Activated B cell treated with CpG ODN at 0.5 μM for 24 hours (primary cell): ENCODE measurements at regions not wholly inside any gene's neighbourhood (a gene's known extent, or its start where the extent isn't known, plus 50 kb on each side); places are given as distances from the start of the nearest gene placed in this dataset.

Experiments
- ATAC-seq: fragments of 200-7000 bp; cut with Tn5 transposase; one replicate; pipeline ENCODE4 v1.10.0; 2021; ENCODE audit warnings: low read depth, mild to moderate bottlenecking, moderate library complexity
- CTCF ChIA-PET: fragments of 350-600 bp; sonication (Branson Sonifier 250); formaldehyde crosslinking; loops from one replicate; lab custom pipeline; 2021; ENCODE audit warnings: antibody characterized with exemption; lab: Charles Lee
- POLR2A ChIA-PET: fragments of 350-600 bp; sonication (Branson Sonifier 250); formaldehyde crosslinking; loops from one replicate; lab custom pipeline; 2021; ENCODE audit warnings: antibody characterized with exemption; lab: Charles Lee
- DNase-seq: peaks from one replicate; pipeline ENCODE4 v3.0.0; 2022
- H3K27ac Mint-ChIP-seq: one replicate; pipeline ENCODE4 v1.8.0; 2020; ENCODE audit warnings: mixed read lengths
- H3K27me3 Mint-ChIP-seq: one replicate; pipeline ENCODE4 v1.8.0; 2021; ENCODE audit warnings: mixed read lengths
- H3K36me3 Mint-ChIP-seq: one replicate; pipeline ENCODE4 v1.8.0; 2021; ENCODE audit warnings: low read depth, mixed read lengths
- H3K4me1 Mint-ChIP-seq: one replicate; pipeline ENCODE4 v1.8.0; 2021; ENCODE audit warnings: mixed read lengths
- H3K4me3 Mint-ChIP-seq: one replicate; pipeline ENCODE4 v1.8.0; 2020; ENCODE audit warnings: mild to moderate bottlenecking, mixed read lengths
- H3K9me3 Mint-ChIP-seq: one replicate; pipeline ENCODE4 v1.8.0; 2020; ENCODE audit warnings: mixed read lengths
- CTCF ChIP-seq: fragments of 200-600 bp; IDR thresholded peaks from one replicate; pipeline ENCODE4 v1.8.0; 2022; ENCODE audit warnings: antibody characterized with exemption, mild to moderate bottlenecking
- intact Hi-C: fragments of 100-400 bp; cut with micrococcal nuclease; formaldehyde crosslinking; loops from one replicate; pipeline ENCODE4 v1.15.1; 2024

DNA sequence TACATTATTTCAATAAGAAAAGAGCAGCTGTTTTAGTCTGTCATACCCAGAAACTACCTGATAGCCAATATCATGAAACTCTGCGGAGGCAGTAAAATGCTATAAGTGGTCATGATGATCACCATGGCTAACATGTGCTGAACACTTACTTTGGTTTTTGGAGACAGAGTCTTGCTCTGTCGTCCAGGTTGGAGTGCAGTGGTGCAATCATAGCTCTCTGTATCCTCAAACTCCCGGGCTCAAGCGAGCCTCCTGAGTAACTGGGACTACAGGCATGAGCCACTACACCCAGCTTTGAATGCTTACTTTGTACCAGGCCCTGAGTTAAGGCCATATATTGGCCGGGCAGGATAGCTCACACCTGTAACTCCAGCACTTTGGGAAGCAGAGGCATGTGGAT, 101.2 kb upstream of the DHX40 start:
- no peak overlapping the region for H3K4me3 Mint-ChIP-seq
- CTCF ChIA-PET, result no interaction called here
- no peaks in the 10 kb centered on the region for H3K36me3 Mint-ChIP-seq
- intact Hi-C loops, result no loop called here
- no peaks in the 10 kb centered on the region for H3K4me1 Mint-ChIP-seq
- H3K27me3 Mint-ChIP-seq, result peaks cover 8% of the 10 kb centered on the region
- POLR2A ChIA-PET, result no interaction called here
- no peaks in the 10 kb centered on the region for H3K9me3 Mint-ChIP-seq
- H3K27ac Mint-ChIP-seq, result no peak overlapping the region
- TF ChIP-seq CTCF, result no peak
- DNase-seq (no peak), ATAC-seq (no peak)

DNA sequence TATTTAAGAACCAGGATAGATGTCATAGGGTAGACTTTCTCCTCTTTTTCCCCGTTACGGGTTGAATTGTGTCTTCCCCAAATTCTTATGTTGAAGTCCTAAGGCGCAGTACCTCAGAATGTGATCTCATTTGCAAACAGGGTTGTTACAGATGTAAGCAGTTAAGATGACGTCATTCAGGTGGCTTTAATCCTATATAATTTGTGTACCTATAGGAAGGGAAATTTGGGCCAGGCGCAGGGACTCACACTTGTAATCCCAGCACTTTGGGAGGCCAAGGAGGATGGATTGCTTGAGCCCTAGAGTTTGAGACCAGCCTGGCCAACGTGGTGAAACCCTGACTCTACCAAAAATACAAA, 99.5 kb upstream of the DHX40 start:
- ATAC-seq (no peak), DNase-seq (no peak)
- no peak overlapping the region for H3K27ac Mint-ChIP-seq
- no peaks in the 10 kb centered on the region for H3K9me3 Mint-ChIP-seq
- H3K4me1 Mint-ChIP-seq, result no peaks in the 10 kb centered on the region
- TF ChIP-seq CTCF, result no peak
- intact Hi-C loops, result no loop called here
- H3K36me3 Mint-ChIP-seq, result no peaks in the 10 kb centered on the region
- H3K27me3 Mint-ChIP-seq, result peaks cover 2% of the 10 kb centered on the region
- CTCF ChIA-PET, result no interaction called here
- no peak overlapping the region for H3K4me3 Mint-ChIP-seq
- POLR2A ChIA-PET, result interaction anchor here (0.7 kb wide), 1 partner anchor 134 kb away, joined by 3 read pairs; no protein-coding TSS in a partner anchor

GRCh38 chr17:59466946-59467801, 98.2 kb upstream of the DHX40 start:
- no peaks in the 10 kb centered on the region for H3K4me1 Mint-ChIP-seq
- no peak overlapping the region for H3K27ac Mint-ChIP-seq
- POLR2A ChIA-PET, result no interaction called here
- CTCF ChIA-PET, result no interaction called here
- intact Hi-C loops, result no loop called here
- no peak overlapping the region for H3K4me3 Mint-ChIP-seq
- no peaks in the 10 kb centered on the region for H3K9me3 Mint-ChIP-seq
- DNase-seq (no peak), ATAC-seq (no peak)
- no peak for TF ChIP-seq CTCF
- no peaks in the 10 kb centered on the region for H3K27me3 Mint-ChIP-seq
- H3K36me3 Mint-ChIP-seq, result no peaks in the 10 kb centered on the region

DNA sequence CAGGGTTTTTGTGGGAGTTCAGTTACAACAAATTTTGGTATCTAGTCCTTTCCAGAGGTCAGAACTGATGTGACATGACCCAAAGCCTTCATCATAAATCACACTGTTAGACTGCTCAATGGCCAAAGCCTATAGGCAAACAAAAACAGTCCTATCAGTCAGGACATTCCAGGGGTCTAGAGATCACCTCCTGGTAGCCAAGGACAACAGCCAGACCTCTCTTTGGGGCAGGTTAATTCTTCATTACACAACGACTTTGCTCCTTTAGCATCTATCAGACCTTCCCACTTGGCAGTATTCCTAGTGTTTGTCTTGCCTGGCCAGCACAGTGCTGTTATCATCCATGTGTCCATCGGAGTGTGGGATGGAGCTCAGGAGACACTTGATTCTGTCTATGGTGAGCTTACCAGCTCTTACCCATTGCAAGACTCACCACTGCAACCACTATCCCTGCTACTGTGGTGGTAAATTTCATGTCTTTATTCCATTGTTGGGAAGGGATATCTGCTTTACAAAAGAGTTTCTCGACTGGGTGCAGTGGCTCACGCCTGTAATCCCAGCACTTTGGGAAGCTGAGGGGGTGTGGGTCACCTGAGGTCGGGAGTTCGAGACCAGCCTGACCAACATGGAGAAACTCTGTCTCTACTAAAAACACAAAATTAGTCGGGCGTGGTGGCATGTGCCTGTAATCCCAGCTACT, 95.5 kb upstream of the DHX40 start:
- no peak for ATAC-seq
- intact Hi-C loops, result no loop called here
- H3K36me3 Mint-ChIP-seq, result no peaks in the 10 kb centered on the region
- CTCF ChIA-PET, result interaction anchor here (0.6 kb wide), 1 partner anchor 88 kb away, joined by 3 read pairs; no protein-coding TSS in a partner anchor
- DNase-seq, result no peak
- H3K4me1 Mint-ChIP-seq, result no peaks in the 10 kb centered on the region
- H3K27ac Mint-ChIP-seq, result no peak overlapping the region
- no peak for TF ChIP-seq CTCF
- H3K9me3 Mint-ChIP-seq, result no peaks in the 10 kb centered on the region
- H3K4me3 Mint-ChIP-seq, result no peak overlapping the region
- no peaks in the 10 kb centered on the region for H3K27me3 Mint-ChIP-seq
- POLR2A ChIA-PET, result no interaction called here

- TF ChIP-seq CTCF, result no peak
- CTCF ChIA-PET, result no interaction called here
- Mint-ChIP-seq H3K9me3 (no peaks in the 10 kb centered on the region), H3K27ac (no peak overlapping the region), H3K4me3 (no peak overlapping the region), H3K4me1 (no peaks in the 10 kb centered on the region), H3K27me3 (peaks cover under 1% of the 10 kb centered on the region), H3K36me3 (no peaks in the 10 kb centered on the region)
- POLR2A ChIA-PET, result no interaction called here
- DNase-seq, result no peak
- ATAC-seq, result no peak
- intact Hi-C loops, result no loop called here
Observed at GRCh38 chr17:59470624-59471297, 94.6 kb upstream of the DHX40 start.
